K562 (cell line): ENCODE measurements at regions not wholly inside any gene's neighbourhood (a gene's known extent, or its start where the extent isn't known, plus 50 kb on each side); places are given as distances from the start of the nearest gene placed in this dataset.

Experiments
- FOXM1 ChIP-seq, 2 experiments: fragments of 450-650 bp in 1 of 2; sonication (generic) in 1 of 2; formaldehyde crosslinking in 1 of 2; IDR thresholded peaks; 2 replicates each; pipeline versions ENCODE4 v1.6.1 to v1.9.0; 2017 to 2022; ENCODE audit warnings: low read depth in 2 of 2, mild to moderate bottlenecking in 2 of 2, missing genetic modification reagents in 1 of 2, moderate library complexity in 1 of 2
- POLR2AphosphoS5 ChIP-seq: IDR thresholded peaks from 2 replicates; pipeline ENCODE4 v1.6.1; 2011; ENCODE audit warnings: mild to moderate bottlenecking, low read depth, low read length, moderate library complexity; ENCODE audit not compliant: control insufficient read depth, insufficient read depth
- SIX5 ChIP-seq, 2 experiments: IDR thresholded peaks; 2 replicates each; pipeline ENCODE4 v1.6.1; 2011; ENCODE audit warnings: low read length in 2 of 2, borderline replicate concordance in 1 of 2, low read depth in 1 of 2, mild to moderate bottlenecking in 1 of 2, moderate library complexity in 1 of 2; ENCODE audit not compliant: insufficient read depth in 1 of 2
- TCF7L2 ChIP-seq: fragments of 150-350 bp; IDR thresholded peaks from 2 replicates; pipeline ENCODE4 v1.6.1; 2016; ENCODE audit warnings: low read depth, mild to moderate bottlenecking, low read length, moderate library complexity

GRCh38 chr3:124605781-124606579, 124.3 kb upstream of the UMPS start:
- no peak for TF ChIP-seq SIX5 (IDR thresholded peaks at IDR 0.05; ENCODE audit: borderline replicate concordance in 1 of 2, insufficient read depth in 1 of 2, low read depth in 1 of 2, low read length in 2 of 2)
- TF ChIP-seq TCF7L2, result no peak
- TF ChIP-seq FOXM1 (IDR thresholded peaks at IDR 0.05; ENCODE audit: low read depth), result no peak
- TF ChIP-seq FOXM1 (CRISPR knock-in tag; IDR thresholded peaks at IDR 0.05; ENCODE audit: low read depth), result no peak
- no peak for TF ChIP-seq POLR2AphosphoS5
